Keratinocyte (primary cell): ENCODE measurements at regions not wholly inside any gene's neighbourhood (a gene's known extent, or its start where the extent isn't known, plus 50 kb on each side); places are given as distances from the start of the nearest gene placed in this dataset.

Experiments used
- DNase-seq: peaks from one replicate; pipeline ENCODE4 v3.0.0-alpha.2; 2011; ENCODE audit warnings: low read depth, missing footprints, low spot score
- FAIRE-seq: peaks from 2 replicates; lab custom pipeline; 2011; peaks lifted over from hg19 to GRCh38; lab: Jason Lieb, UNC
- H2AFZ ChIP-seq: 2 replicates; pipeline ENCODE4 v1.6.0; 2012; ENCODE audit warnings: low read length, control low read depth, inconsistent platforms; ENCODE audit not compliant: control insufficient read depth
- H3K27ac ChIP-seq: 2 replicates; pipeline ENCODE4 v1.5.1; 2011; ENCODE audit warnings: low read length; ENCODE audit not compliant: control insufficient read depth, insufficient read depth
- H3K27me3 ChIP-seq: 3 replicates; pipeline ENCODE4 v1.6.0; 2011; ENCODE audit warnings: low read length; ENCODE audit not compliant: control insufficient read depth, insufficient read depth; ENCODE audit errors: extremely low read depth
- H3K36me3 ChIP-seq, 2 experiments: 2 replicates in 1 of 2; 3 replicates in 1 of 2; pipeline ENCODE4 v1.5.1; 2011; ENCODE audit warnings: low read length in 2 of 2, mild to moderate bottlenecking in 1 of 2; ENCODE audit not compliant: control insufficient read depth in 2 of 2, insufficient read depth in 2 of 2; ENCODE audit errors: extremely low read depth in 1 of 2
- H3K4me1 ChIP-seq: 3 replicates; pipeline ENCODE4 v1.5.1; 2011; ENCODE audit warnings: low read length; ENCODE audit not compliant: control insufficient read depth, insufficient read depth; ENCODE audit errors: extremely low read depth
- H3K4me2 ChIP-seq: 3 replicates; pipeline ENCODE4 v1.6.0; 2011; ENCODE audit warnings: low read depth, low read length; ENCODE audit not compliant: control insufficient read depth, insufficient read depth; ENCODE audit errors: extremely low read depth
- H3K4me3 ChIP-seq, 3 experiments: fragments of 200-600 bp in 1 of 3; sonication (generic) in 1 of 3; 2 replicates in 2 of 3; 3 replicates in 1 of 3; pipeline ENCODE4 v1.5.1; 2011 to 2016; ENCODE audit warnings: low read length in 3 of 3, mild to moderate bottlenecking in 3 of 3, control low read depth in 2 of 3, inconsistent platforms in 1 of 3, low read depth in 1 of 3, mixed read lengths in 1 of 3, mixed run types in 1 of 3, moderate library complexity in 1 of 3; ENCODE audit not compliant: control insufficient read depth in 2 of 3, insufficient read depth in 2 of 3; ENCODE audit errors: extremely low read depth in 1 of 3
- H3K79me2 ChIP-seq: 2 replicates; pipeline ENCODE4 v1.6.0; 2012; ENCODE audit warnings: low read length; ENCODE audit not compliant: control insufficient read depth, insufficient read depth
- H3K9ac ChIP-seq: 3 replicates; pipeline ENCODE4 v1.6.0; 2011; ENCODE audit warnings: low read length; ENCODE audit not compliant: control insufficient read depth, insufficient read depth; ENCODE audit errors: extremely low read depth
- H3K9me1 ChIP-seq: 3 replicates; pipeline ENCODE4 v1.6.0; 2011; ENCODE audit warnings: low read length; ENCODE audit not compliant: control insufficient read depth, insufficient read depth; ENCODE audit errors: extremely low read depth
- H3K9me3 ChIP-seq: 2 replicates; pipeline ENCODE4 v1.5.1; 2012; ENCODE audit warnings: low read depth, low read length; ENCODE audit not compliant: control insufficient read depth
- H4K20me1 ChIP-seq: 3 replicates; pipeline ENCODE4 v1.6.0; 2011; ENCODE audit warnings: low read length; ENCODE audit not compliant: control insufficient read depth, insufficient read depth; ENCODE audit errors: extremely low read depth
- EZH2 ChIP-seq: IDR thresholded peaks from one replicate; pipeline ENCODE4 v1.6.1; 2012; ENCODE audit warnings: inconsistent platforms, mild to moderate bottlenecking, low read length, moderate library complexity
- dilution Hi-C: fragments of 300-500 bp; cut with MboI; formaldehyde crosslinking; loops from one replicate; pipeline ENCODE4 v1.7.0; 2020; ENCODE audit warnings: low sequenced_read_pairs; ENCODE audit not compliant: extremely low pct_ligation_motif_present
- TF ChIP-seq, protein P1 (sequence below), 3 experiments: IDR thresholded peaks in 1 of 3; conservative IDR thresholded peaks in 1 of 3; optimal IDR thresholded peaks in 1 of 3; 2 replicates in 2 of 3; 3 replicates in 1 of 3; pipeline versions ENCODE3 to v1.5.1; 2011; ENCODE audit warnings: low read length in 3 of 3, mild to moderate bottlenecking in 3 of 3, moderate library complexity in 2 of 3, control low read depth in 1 of 3, inconsistent platforms in 1 of 3; ENCODE audit not compliant: insufficient read depth in 2 of 3; ENCODE audit errors: extremely low read depth in 1 of 3

DNA sequence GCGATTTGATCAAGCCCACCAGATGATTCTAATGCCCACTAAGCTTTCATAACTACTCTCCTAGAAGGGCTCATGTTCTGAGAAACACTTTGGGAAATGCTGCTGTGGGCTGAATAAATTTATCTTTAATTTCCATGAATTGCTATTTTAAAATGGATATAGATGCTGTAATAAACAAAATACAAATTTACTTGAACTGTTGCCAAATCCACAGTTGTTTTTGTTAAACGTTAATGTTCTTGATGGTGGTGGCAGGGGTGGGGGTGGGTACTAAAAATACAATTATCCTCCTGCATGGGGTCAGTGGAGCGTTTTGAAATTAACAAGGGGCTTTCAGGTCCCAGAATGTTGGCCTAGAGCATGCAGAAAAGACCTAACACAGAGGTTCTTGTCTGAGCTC, 244.7 kb upstream of the POU3F1 start:
- H3K27ac ChIP-seq = no peak overlapping the region
- H3K9ac ChIP-seq = no peak overlapping the region
- no peak for DNase-seq
- dilution Hi-C loops = no loop called here
- no peaks in the 10 kb centered on the region for H3K79me2 ChIP-seq
- no peak for FAIRE-seq
- no peaks in the 10 kb centered on the region for H3K36me3 ChIP-seq
- peaks cover 2% of the 10 kb centered on the region for H3K4me1 ChIP-seq
- no peaks in the 10 kb centered on the region for H3K9me3 ChIP-seq
- no peak overlapping the region for H2AFZ ChIP-seq
- no peak overlapping the region for H3K4me3 ChIP-seq
- H3K4me2 ChIP-seq = no peak overlapping the region
- no peaks in the 10 kb centered on the region for H3K9me1 ChIP-seq
- TF ChIP-seq EZH2 = no peak
- TF ChIP-seq, protein P1, sequence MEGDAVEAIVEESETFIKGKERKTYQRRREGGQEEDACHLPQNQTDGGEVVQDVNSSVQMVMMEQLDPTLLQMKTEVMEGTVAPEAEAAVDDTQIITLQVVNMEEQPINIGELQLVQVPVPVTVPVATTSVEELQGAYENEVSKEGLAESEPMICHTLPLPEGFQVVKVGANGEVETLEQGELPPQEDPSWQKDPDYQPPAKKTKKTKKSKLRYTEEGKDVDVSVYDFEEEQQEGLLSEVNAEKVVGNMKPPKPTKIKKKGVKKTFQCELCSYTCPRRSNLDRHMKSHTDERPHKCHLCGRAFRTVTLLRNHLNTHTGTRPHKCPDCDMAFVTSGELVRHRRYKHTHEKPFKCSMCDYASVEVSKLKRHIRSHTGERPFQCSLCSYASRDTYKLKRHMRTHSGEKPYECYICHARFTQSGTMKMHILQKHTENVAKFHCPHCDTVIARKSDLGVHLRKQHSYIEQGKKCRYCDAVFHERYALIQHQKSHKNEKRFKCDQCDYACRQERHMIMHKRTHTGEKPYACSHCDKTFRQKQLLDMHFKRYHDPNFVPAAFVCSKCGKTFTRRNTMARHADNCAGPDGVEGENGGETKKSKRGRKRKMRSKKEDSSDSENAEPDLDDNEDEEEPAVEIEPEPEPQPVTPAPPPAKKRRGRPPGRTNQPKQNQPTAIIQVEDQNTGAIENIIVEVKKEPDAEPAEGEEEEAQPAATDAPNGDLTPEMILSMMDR (optimal IDR thresholded peaks at IDR 0.05 in 1 of 3, IDR thresholded peaks at IDR 0.05 in 1 of 3, conservative IDR thresholded peaks at IDR 0.05 in 1 of 3; ENCODE audit: extremely low read depth in 1 of 3, insufficient read depth in 2 of 3, low read length in 3 of 3) = no peak
- H3K27me3 ChIP-seq = no peaks in the 10 kb centered on the region
- no peaks in the 10 kb centered on the region for H4K20me1 ChIP-seq

DNA sequence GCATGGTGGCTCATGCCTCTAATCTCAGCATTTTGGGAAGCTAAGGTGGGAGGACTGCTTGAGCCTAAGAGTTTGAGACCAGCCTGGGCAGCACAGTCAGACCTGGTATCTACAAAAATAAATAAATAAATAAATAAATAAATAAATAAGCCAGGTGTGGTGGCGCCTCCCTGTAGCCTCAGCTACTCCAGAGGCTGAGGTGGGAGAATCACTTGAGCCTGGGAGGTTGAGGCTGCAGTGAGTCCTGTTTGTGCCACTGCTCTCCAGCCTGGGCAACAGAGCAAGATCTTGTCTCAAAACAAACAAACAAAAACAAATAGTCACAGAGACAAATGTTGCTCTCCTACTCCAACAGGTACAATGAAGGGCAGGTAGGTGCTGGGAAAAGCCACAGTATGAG, 242.4 kb upstream of the POU3F1 start:
- Histone ChIP-seq H2AFZ (no peak overlapping the region), H3K27ac (no peak overlapping the region), H3K27me3 (peaks cover 4% of the 10 kb centered on the region), H3K4me3 (no peak overlapping the region), H4K20me1 (no peaks in the 10 kb centered on the region), H3K4me1 (peaks cover 2% of the 10 kb centered on the region), H3K36me3 (no peaks in the 10 kb centered on the region), H3K79me2 (no peaks in the 10 kb centered on the region), H3K4me2 (no peak overlapping the region), H3K9me1 (no peaks in the 10 kb centered on the region), H3K9me3 (no peaks in the 10 kb centered on the region), H3K9ac (no peak overlapping the region)
- dilution Hi-C loops = no loop called here
- TF ChIP-seq EZH2 = no peak
- TF ChIP-seq, protein P1 (optimal IDR thresholded peaks at IDR 0.05 in 1 of 3, IDR thresholded peaks at IDR 0.05 in 1 of 3, conservative IDR thresholded peaks at IDR 0.05 in 1 of 3; ENCODE audit: extremely low read depth in 1 of 3, insufficient read depth in 2 of 3, low read length in 3 of 3) = no peak
- DNase-seq = no peak
- FAIRE-seq = no peak
